Fibroblast of the conjunctiva (primary cell): ENCODE measurements at regions not wholly inside any gene's neighbourhood (a gene's known extent, or its start where the extent isn't known, plus 50 kb on each side); places are given as distances from the start of the nearest gene placed in this dataset.
A peak's percentile ranks its signal among the peaks of the same experiment; 100 is the strongest.
"Not testable (repeated sequence)": the region's sequence is repeated elsewhere in the genome, so short reads cannot be mapped to it uniquely, and the experiment has no call there.

Experiments used
- DNase-seq: peaks from one replicate; pipeline ENCODE4 v3.0.0-alpha.2; 2010; ENCODE audit warnings: low read depth

DNA sequence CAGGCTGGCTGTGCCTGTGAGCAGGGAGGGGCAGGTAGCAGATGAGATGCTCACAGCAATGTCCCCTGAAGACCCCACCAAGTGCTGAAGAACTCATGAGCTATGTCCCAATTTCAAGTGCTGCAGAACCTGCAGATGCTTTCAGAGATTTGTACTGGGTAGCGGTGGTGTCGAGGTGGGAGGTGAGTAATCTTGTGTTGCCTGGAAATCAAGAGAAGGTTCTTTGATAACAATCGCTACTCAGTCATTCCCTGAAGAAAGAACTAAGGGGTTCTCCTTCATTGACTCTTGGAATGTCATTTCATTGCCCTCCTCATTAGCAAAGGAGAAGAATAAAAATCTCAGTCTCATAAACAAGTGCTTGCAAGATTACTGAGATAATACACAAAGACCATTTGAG is 246.4 kb downstream of the EMX2 start:
- DNase-seq = no peak

DNA sequence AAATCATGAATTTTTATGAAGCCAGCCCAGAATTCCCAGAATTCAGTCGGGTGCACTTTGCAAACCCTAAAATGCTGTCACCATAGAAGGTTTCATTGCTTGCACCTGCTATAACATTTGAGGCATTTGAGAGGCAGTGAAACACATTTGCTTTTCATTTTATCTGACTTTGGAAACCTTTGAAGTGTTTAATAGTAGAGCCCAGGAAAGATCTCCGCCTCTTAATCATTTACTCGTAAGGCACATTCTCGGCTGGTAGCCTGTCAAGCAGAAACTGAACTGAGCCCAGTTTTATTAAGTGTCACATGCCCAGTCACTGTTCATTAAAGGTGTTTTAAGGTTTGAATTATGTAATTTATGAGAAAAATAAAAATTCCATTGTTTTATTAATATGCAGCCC is 247.6 kb downstream of the EMX2 start:
- DNase-seq = no peak

DNA sequence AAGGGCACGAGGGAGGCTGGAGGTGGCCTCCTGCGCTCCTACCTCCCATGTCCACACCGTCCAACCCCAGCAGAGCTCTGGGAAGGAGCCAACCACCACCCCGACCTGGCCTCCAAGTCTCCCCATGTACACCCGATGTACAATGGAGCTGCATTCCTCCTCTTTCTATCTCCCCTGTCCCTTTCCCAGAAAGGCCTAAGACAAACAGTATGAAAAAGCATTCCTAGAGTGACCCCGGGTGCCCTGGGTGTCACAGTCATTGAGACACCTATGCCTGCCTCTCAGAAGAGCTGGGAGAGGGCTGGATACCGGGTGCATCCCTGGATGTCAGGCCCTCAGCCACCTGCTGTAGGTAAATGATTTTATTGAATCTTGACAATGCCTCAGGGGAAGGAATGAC is 248.1 kb downstream of the EMX2 start:
- no peak for DNase-seq

DNA sequence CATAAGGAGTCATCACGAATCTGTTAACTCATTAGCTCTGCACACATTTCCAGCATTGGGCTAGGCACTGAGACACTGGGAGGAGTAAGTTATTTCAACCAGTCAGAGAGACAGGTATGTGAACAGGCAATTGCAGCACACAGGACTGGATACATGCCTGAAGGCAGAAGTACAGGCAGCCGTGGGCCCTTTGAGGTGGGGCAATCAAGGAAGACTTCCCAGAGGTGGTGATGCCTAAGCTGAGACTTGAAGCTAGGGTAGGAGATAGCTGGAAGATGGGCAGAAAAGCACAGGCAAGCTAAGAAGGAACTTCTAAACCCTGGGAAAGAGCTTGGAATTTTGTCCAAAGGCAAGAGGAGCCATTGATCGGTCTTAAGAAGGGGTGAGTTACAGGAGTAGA is 249.7 kb downstream of the EMX2 start:
- DNase-seq = no peak

DNA sequence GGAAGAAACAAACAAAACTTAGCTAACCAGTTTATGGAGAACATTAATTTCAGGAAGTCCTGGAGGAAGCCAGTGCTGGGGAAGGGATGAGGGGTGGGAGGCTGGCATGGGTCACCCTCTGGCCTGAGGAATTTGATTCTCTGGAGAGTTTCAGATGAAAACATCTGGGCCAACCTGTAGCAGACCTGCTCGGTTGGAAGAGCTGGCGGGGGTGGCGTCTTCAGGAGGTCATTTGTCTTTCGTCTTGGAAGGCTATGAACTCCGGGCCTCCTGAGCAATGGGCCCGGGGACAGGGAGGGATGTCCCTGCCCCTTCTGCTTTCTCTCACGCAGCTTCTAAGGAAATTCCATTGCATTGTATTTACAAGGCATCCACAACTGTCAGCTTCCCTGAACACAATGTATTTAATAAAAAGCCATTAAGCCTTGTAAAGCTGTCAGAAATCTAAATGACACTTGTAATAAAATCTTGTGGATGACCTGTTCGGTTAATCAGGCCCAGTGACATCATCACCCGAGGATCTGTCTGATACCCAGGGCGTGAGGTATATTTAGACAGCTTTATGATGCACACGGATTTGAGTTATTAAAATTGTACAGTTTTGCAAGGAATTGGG is 250.5 kb downstream of the RAB11FIP2 start:
- DNase-seq = no peak

DNA sequence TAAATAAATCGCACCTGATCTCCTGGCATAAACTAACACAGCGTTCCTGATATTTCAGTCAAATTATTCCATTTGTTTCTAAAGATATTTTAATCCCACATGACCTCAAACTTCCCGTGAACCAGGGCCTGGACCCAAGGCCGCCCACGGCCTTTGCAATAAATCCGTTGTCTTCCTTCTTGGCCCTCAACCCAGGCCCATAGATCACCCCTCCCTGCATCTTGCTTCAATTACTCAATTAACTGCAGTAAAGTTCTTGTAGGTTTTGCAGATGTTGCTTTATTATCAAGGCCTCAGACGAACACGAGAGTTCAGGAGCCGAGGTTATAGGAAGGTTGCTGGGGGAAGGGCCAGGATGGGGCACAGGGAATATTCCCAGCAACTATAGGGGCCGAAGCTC is 249.4 kb downstream of the RAB11FIP2 start:
- DNase-seq = no peak

DNA sequence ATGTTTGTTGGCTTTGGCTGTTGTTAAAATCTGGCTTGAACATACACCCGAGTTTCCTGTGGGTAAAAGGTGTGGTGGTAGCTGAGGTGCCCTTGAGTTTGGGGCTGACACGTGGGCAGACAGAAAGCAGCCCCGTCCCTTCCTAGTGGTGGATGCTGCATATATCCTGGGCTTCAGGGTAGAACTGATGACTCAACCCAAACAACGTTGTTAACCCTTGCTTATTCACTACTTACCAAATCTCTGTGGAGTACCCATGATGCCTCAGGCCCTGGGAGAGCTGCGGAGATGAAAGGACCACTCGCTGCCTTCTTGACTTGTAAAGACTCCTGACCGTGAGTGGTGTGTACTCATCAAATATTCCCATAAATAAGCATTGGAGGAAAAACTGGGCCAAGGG is 245.1 kb downstream of the RAB11FIP2 start:
- no peak for DNase-seq

DNA sequence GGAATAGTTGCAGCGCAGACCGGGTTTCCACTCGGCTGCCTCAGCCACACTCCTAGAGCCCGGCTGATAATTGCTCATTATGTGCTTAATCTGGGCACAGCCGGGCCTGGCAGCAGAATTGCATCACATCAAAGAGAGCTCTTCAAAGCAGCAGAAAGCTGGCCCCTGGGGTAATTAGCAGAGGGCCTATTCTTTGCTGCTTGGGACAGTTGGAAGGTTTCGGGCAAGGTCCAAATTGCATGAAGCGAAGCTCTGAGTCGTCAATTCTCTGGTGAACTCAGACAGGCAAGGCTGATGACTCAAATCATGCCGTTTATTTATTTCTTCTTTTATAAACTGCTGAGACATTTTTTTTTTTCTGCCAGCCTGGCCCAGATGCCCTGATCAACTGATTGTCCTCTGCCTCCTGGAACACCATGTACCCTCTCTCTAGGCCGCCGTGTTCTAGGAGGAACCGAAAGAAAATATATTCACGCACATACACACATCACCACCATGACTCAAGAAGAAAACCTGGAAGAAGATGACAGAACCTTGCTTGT is 242.2 kb downstream of the RAB11FIP2 start:
- no peak for DNase-seq

DNA sequence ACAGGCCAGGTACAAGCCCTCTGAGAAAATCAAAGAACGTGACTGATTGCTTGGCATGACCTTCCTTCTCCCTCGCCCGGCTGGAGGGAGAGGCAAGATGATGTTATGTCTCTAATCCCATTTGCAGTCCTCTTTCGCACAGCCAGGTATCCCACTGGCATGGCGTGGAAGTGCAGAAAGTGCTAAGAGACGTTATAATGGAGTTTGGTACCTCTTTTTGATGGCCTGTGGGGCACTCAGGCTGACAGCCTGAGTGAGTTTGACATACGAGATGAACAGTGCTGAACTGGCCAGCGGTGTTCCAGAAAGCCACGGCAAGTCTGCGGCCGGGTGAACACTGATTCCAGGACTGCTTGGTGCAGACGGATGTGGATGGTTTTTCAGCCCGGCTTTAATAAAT is 241.6 kb downstream of the RAB11FIP2 start:
- no peak for DNase-seq

DNA sequence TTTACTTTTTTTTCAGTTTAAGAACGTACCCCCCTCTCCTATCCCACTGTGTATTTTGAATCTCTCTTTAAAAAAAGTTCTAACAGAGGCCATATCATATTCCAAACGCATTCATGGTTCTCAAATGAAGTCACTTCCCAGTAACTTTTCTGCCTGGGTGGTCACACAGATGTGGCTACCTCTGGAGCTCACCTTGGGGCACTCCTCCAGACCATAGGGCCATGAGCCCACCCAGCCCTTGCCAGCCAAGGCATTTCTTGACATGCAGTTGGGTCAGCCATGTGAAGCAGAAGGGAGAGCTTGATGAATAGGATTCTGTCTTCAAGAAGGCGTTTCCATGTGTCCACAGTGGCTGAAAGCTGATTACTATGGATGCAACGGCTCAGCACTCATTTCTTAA is 239.3 kb downstream of the RAB11FIP2 start:
- no peak for DNase-seq

DNA sequence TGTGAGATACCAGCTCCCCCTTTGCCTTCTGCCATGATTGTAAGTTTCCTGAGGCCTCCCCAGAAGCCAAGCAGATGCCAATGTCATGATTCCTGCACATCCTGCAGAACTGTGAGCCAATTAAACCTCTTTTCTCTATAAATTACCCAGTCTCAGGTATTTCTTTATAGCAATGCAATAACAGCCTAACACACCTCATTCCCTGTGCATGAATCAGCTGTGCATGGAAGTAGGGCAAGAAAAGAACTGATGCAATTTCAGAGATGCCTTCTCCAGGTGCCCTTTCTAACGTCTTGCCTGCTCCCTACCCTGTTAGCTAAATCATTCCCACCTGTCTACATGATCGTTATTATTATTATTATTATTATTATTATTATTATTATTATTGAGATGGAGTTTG is 230.9 kb downstream of the RAB11FIP2 start:
- not testable (repeated sequence) for DNase-seq

DNA sequence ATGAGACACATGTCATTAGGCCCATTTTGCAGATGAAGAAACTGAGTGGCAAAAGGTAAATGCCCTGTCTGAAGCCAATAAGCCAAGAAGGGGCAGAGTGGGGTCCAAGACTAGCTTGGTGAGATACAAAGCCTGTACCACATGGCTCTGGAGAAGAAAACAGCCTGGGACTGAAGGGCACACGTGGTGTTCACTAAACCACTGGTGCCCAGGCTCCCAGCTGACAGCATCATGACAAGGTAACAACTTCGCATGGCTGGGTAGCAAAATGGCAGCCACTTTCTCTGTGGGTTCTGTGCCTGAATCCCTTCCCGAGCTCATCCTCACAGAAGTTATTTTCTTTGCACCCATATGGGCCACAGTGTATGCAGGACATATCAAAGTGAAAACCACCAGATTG is 229.6 kb downstream of the RAB11FIP2 start:
- no peak for DNase-seq

DNA sequence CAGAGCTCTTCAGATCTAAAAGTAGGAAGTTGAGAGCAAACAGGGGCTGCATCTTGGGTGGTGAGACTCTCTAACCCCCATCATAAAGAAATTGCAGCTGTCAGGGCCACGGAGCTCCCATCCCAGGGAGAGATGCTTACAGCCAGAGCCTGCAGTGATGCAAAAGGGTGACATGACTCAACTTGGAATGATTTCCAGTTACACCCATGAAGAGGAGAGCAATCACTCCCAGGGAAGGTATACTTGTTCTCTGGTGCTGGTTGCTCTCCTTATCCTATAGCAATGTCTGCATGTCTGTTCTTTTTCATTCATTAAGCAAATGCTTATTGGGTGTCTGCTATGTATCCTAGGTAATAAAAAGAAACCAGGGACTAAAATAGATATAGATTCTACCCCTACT is 228.0 kb downstream of the RAB11FIP2 start:
- DNase-seq = no peak

DNA sequence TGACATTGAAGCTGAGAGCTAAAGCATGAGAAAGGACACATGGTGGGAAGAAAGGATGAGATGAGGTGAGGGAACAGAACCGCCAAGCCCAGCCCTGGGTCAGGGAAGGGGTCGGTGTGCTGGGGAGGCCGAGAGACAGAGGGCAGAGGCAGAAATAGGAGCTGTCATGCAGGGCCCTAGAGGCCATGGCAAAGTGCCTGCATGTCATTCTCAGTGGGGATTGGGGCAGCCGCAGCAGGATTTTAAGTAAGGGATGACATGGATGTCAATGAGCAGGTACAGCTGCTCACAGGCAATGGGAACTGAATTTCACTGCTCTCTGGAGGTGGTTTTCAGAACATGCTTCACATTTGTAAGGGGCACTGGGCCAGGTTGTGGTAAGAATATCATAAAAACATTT is 227.4 kb downstream of the RAB11FIP2 start:
- DNase-seq = no peak

DNA sequence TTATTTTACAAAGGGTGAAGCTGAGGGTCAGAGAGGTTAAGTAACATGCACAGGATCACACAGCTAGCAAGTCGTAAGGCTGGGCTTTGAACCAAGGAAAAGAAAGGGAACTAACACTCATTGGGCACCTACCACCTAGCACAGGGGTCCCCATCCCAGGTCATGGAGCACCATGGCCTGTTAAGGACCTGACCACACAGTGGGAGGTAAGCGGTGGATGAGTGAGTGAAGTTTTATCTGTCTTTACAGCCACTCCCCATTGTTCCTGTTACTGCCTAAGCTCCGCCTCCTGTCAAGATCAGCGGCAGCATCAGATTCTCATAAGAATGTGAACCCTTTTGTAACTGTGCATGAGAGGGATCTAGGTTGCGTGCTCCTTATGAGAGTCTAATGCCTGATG is 222.8 kb downstream of the RAB11FIP2 start:
- no peak for DNase-seq

DNA sequence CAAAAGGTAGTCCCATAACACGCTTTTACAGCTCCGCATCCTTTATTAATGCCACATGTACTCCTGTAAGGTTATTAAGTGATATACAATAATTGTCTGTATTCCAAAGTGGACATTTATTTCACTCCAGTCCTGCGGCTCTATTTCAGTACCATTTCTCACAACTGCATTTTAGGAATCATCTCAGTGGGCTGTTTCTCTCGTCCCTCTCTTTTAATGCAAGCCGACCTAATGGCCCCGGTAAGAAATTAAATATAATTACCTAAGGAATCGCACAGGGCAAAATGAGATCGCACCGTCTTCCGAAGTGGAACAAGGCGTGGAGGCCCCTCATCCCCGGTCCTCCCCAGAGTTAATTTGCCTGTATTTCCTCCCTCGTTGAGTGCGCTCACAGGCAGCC is 216.5 kb downstream of the RAB11FIP2 start:
- no peak for DNase-seq

DNA sequence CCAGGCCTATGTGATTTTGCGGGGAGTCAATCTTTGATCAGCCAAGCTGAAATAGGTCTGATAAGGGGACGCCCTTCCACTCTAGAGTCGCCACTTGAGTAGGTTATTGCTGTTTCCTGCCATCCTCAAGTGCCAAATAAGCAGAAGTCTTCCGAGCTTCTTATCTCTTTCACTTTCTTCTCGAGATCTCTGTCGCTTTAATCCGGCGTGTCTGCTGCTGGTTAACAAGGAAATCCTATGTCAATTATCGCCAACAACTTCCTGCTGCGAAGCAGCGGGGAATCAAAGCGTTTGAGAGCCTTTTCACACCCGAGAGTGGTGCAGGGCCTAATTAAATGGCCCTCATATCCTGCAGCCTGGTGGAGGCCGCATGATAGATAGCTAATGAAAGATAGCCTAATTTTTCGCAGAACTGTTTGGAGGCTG is 215.9 kb downstream of the RAB11FIP2 start:
- DNase-seq = no peak

DNA sequence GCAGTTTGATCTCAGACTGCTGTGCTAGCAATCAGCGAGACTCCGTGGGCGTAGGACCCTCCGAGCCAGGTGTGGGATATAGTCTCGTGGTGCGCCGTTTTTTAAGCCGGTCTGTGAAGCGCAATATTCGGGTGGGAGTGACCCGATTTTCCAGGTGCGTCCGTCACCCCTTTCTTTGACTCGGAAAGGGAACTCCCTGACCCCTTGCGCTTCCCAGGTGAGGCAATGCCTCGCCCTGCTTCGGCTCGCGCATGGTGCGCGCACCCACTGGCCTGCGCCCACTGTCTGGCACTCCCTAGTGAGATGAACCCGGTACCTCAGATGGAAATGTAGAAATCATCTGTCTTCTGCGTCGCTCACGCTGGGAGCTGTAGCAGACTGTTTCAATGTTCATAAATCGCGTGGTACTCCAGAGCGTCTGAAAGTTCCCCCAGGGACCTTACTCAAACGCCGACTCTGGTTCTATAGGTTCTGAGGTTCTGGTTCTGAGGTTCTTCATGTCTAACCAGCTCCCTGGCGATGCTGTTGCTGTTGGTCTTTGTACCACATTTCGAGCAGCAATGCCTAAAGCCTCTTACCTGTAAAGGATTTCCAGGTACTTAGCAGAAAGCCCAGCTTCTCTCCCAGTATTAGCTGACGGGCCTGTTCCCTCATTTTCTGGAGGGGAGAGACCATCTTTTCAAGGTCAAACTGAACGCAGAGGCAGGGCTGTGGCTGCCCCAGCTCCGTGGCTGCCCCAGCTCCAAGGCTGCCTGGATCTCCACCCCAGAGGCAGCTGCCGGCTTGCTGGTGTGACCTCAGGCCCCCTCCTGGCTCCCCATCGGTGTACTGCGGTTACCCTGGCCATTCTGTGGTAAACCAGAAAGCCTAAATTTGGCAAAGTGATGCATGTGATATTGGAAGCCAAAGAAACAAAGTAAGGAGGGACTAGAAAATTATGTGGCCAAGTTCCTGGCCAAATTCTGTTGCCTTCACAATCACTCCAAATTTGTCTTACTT is 207.9 kb downstream of the RAB11FIP2 start:
- DNase-seq = not testable (repeated sequence)

DNA sequence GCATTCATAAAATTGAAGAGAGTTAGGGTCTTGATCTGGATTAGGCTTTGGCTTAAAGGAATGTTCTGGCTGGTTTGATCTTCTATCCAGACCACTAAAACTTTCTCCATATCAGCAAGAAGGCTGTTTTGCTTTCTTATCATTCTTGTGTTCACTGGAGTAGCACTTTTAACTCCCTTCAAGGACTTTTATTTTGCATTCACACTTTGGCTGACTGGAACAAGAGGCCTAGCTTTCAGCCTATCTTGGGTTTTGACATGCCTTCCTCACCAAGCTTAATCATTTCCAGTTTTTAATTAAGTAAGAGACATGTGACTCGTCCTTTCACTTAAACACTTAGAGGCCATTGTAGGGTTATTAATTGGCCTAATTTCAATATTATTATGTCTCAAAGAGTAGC is 190.3 kb downstream of the RAB11FIP2 start:
- not testable (repeated sequence) for DNase-seq

DNA sequence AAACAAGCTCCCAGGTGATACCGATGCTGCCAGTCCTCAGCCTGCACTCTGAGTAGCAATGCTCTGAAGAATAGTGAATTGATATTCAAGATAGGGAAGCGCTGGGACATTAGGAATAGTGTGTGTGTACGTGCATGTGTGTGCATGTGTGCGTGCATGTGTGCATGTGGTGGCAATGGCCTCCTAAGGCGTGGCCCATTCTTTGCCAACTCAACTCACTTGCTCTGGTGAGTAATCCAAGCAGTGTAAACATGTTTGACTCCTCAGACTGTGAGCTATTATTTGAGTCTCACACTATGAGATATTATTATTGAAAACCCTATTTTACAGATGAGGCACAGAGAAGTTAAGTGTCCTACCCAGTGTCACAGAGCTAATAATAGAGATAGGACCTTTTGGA is 186.6 kb downstream of the RAB11FIP2 start:
- no peak for DNase-seq

DNA sequence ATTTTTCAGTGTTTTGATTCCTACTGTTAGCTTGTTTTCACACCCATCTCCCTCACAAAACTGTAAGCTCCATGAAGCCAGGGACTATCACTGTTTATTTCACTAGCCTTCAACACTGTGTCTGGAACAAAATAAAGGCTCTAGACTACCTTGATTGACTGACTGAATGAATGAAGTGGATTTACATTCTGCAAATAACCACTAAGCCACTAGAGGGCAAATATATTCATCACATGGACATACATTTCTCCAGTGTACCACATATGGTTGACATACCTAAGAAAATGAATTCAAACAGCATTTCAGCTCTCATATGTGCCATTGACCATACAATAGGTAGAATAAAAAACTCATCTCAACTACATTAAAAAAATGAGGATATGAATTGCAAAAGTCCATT is 185.9 kb downstream of the RAB11FIP2 start:
- peak; percentile 17 for DNase-seq

DNA sequence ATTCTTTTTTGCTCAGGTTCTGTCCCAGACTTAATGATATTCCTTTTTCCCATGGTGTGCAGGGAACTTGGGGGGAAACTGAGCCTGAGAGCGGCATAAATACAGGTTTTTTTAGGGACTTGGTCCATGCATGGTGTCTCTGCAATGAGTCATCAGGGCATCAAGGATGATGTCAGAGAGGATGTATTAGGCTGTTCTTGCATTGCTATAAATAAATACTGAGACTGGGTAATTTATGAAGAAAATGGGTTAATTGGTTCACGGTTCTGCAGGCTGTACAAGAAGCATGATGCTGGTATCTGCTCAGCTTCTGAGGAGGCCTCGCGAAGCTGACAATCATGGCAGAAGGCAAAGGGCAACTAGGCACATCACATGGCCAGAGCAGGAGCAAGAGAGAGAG is 185.4 kb downstream of the RAB11FIP2 start:
- DNase-seq = no peak

DNA sequence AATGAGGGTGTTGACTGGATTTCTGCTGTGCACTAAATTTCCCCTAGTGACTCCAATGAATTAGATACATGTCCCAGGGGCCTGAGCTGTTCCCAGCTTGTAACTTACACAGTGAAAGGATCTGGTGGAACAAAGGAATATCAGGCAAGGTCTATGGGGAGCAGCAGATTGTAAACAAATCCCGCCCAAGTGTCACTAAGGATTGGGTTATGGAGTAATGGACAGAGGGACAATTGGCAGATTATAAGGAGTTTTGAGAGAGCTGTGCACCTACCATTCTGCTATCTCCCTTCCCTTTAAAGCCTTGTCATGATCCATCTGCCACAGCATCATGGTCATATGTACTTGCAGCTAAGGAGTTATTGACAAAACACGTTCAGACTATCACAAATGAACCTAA is 183.0 kb downstream of the RAB11FIP2 start:
- DNase-seq = no peak
